ENCODE measurements at regions not wholly inside any gene's neighbourhood (a gene's known extent, or its start where the extent isn't known, plus 50 kb on each side); places are given as distances from the start of the nearest gene placed in this dataset.
"Not testable (repeated sequence)": the region's sequence is repeated elsewhere in the genome, so short reads cannot be mapped to it uniquely, and the experiment has no call there.

- DNase-seq (ENCODE audit: low spot score) (no peak), FAIRE-seq (no peak)
Measured at GRCh38 chr6:1445650-1446330, 56.4 kb downstream of the FOXF2 start.

GRCh38 chr6:1449896-1450295 is 60.5 kb downstream of the FOXF2 start:
- DNase-seq (ENCODE audit: low spot score) (no peak), FAIRE-seq (no peak)

GRCh38 chr6:1453024-1453423 is 63.6 kb downstream of the FOXF2 start:
- FAIRE-seq = no peak

GRCh38 chr6:1456816-1457215 is 67.4 kb downstream of the FOXF2 start:
- DNase-seq (ENCODE audit: low spot score); FAIRE-seq: not testable (repeated sequence)

More at GRCh38 chr6:1453024-1453423, 63.6 kb downstream of the FOXF2 start:
- no peak for DNase-seq (ENCODE audit: low spot score)

GRCh38 chr6:1461207-1461606 is 71.8 kb downstream of the FOXF2 start:
- FAIRE-seq (peak; percentile 81), DNase-seq (ENCODE audit: low spot score) (peak; percentile 69)

- no peak for FAIRE-seq
- DNase-seq (ENCODE audit: low spot score) = no peak
Measured at GRCh38 chr6:1461736-1462135, 72.4 kb downstream of the FOXF2 start.

GRCh38 chr6:1463275-1463674 is 73.9 kb downstream of the FOXF2 start:
- DNase-seq (ENCODE audit: low spot score) = no peak
- FAIRE-seq = no peak

- DNase-seq (ENCODE audit: low spot score) (no peak), FAIRE-seq (no peak)
Measured at GRCh38 chr6:1463751-1464426, 74.5 kb downstream of the FOXF2 start.

GRCh38 chr6:1464781-1465370 is 75.5 kb downstream of the FOXF2 start:
- DNase-seq (ENCODE audit: low spot score) = no peak

GRCh38 chr6:1468126-1468525 is 78.8 kb downstream of the FOXF2 start:
- FAIRE-seq (no peak), DNase-seq (ENCODE audit: low spot score) (no peak)

More at GRCh38 chr6:1464781-1465370, 75.5 kb downstream of the FOXF2 start:
- FAIRE-seq = no peak

- FAIRE-seq (no peak), DNase-seq (ENCODE audit: low spot score) (no peak)
Measured at GRCh38 chr6:1470040-1470439, 80.7 kb downstream of the FOXF2 start.

GRCh38 chr6:1472643-1473042 is 83.3 kb downstream of the FOXF2 start:
- DNase-seq (ENCODE audit: low spot score) (no peak), FAIRE-seq (no peak)

GRCh38 chr6:1473166-1473565 is 83.8 kb downstream of the FOXF2 start:
- FAIRE-seq (no peak), DNase-seq (ENCODE audit: low spot score) (no peak)

- DNase-seq (ENCODE audit: low spot score) = no peak
- no peak for FAIRE-seq
Measured at GRCh38 chr6:1473598-1473997, 84.2 kb downstream of the FOXF2 start.

GRCh38 chr6:1474205-1474604 is 84.8 kb downstream of the FOXF2 start:
- no peak for FAIRE-seq
- no peak for DNase-seq (ENCODE audit: low spot score)

- DNase-seq (ENCODE audit: low spot score) (no peak), FAIRE-seq (no peak)
Measured at GRCh38 chr6:1475174-1475573, 85.8 kb downstream of the FOXF2 start.

- no peak for FAIRE-seq
Measured at GRCh38 chr6:1477432-1478090, 88.2 kb downstream of the FOXF2 start.

GRCh38 chr6:1478163-1478826 is 88.9 kb downstream of the FOXF2 start:
- FAIRE-seq; DNase-seq (ENCODE audit: low spot score): not testable (repeated sequence)

More at GRCh38 chr6:1477432-1478090, 88.2 kb downstream of the FOXF2 start:
- DNase-seq (ENCODE audit: low spot score) = no peak

GRCh38 chr6:1479095-1479494 is 89.7 kb downstream of the FOXF2 start:
- FAIRE-seq (no peak), DNase-seq (ENCODE audit: low spot score) (no peak)

- no peak for FAIRE-seq
- no peak for DNase-seq (ENCODE audit: low spot score)
Measured at GRCh38 chr6:1479601-1480221, 90.3 kb downstream of the FOXF2 start.

- DNase-seq (ENCODE audit: low spot score) = peak; percentile 69
- FAIRE-seq = no peak
Measured at GRCh38 chr6:1481286-1481685, 91.9 kb downstream of the FOXF2 start.
